H9 (cell line): ENCODE measurements at regions not wholly inside any gene's neighbourhood (a gene's known extent, or its start where the extent isn't known, plus 50 kb on each side); places are given as distances from the start of the nearest gene placed in this dataset.

Source experiments
- DNase-seq: peaks from one replicate; pipeline ENCODE4 v3.0.0-alpha.2; 2017
- H2AFZ ChIP-seq: one replicate; pipeline ENCODE4 v1.6.1; 2013; ENCODE audit warnings: mild to moderate bottlenecking, low read length, control low read depth, moderate library complexity
- H2AK5ac ChIP-seq: 2 replicates; pipeline ENCODE4 v1.6.1; 2013; ENCODE audit warnings: low read length, control low read depth, mixed read lengths; ENCODE audit not compliant: insufficient read length
- H2BK120ac ChIP-seq: one replicate; pipeline ENCODE4 v1.6.1; 2013; ENCODE audit warnings: low read depth, mild to moderate bottlenecking, low read length, control low read depth, inconsistent platforms; ENCODE audit not compliant: poor library complexity, severe bottlenecking
- H2BK12ac ChIP-seq: 2 replicates; pipeline ENCODE4 v1.6.1; 2013; ENCODE audit warnings: low read length, control low read depth, mixed read lengths, low read depth; ENCODE audit not compliant: insufficient read length
- H2BK15ac ChIP-seq: 2 replicates; pipeline ENCODE4 v1.6.1; 2013; ENCODE audit warnings: low read depth, low read length, control low read depth
- H2BK20ac ChIP-seq: one replicate; pipeline ENCODE4 v1.6.1; 2013; ENCODE audit warnings: low read depth, mild to moderate bottlenecking, low read length, control low read depth, inconsistent platforms; ENCODE audit not compliant: poor library complexity, severe bottlenecking
- H2BK5ac ChIP-seq: 2 replicates; pipeline ENCODE4 v1.6.1; 2013; ENCODE audit warnings: low read length, control low read depth, mixed read lengths; ENCODE audit not compliant: insufficient read length
- H3K14ac ChIP-seq: 2 replicates; pipeline ENCODE4 v1.6.1; 2013; ENCODE audit warnings: low read length, control low read depth; ENCODE audit not compliant: insufficient read depth
- H3K18ac ChIP-seq: 2 replicates; pipeline ENCODE4 v1.6.1; 2013; ENCODE audit warnings: low read depth, mild to moderate bottlenecking, mixed read lengths, low read length, control low read depth; ENCODE audit not compliant: insufficient read length
- H3K23ac ChIP-seq: 2 replicates; pipeline ENCODE4 v1.6.1; 2013; ENCODE audit warnings: low read length, control low read depth, mixed read lengths, low read depth; ENCODE audit not compliant: insufficient read length
- H3K23me2 ChIP-seq: 2 replicates; pipeline ENCODE4 v1.6.1; 2013; ENCODE audit warnings: low read depth, mild to moderate bottlenecking, mixed read lengths, low read length, control low read depth; ENCODE audit not compliant: insufficient read length, poor library complexity, severe bottlenecking
- H3K27ac ChIP-seq: 2 replicates; pipeline ENCODE4 v1.5.1; 2013; ENCODE audit warnings: low read length, control low read depth, mixed read lengths, low read depth; ENCODE audit not compliant: insufficient read length
- H3K27me3 ChIP-seq: 2 replicates; pipeline ENCODE4 v1.6.1; 2013; ENCODE audit warnings: low read length, control low read depth, inconsistent platforms; ENCODE audit not compliant: insufficient read depth
- H3K4ac ChIP-seq: 2 replicates; pipeline ENCODE4 v1.6.1; 2013; ENCODE audit warnings: low read depth, mild to moderate bottlenecking, control low read depth, inconsistent platforms, low read length, moderate library complexity
- H3K4me1 ChIP-seq: 2 replicates; pipeline ENCODE4 v1.6.1; 2013; ENCODE audit warnings: low read length, control low read depth, inconsistent platforms; ENCODE audit not compliant: insufficient read depth
- H3K4me2 ChIP-seq: 2 replicates; pipeline ENCODE4 v1.6.1; 2013; ENCODE audit warnings: low read length, control low read depth, mixed read lengths; ENCODE audit not compliant: insufficient read length, insufficient read depth
- H3K56ac ChIP-seq: 2 replicates; pipeline ENCODE4 v1.6.1; 2013; ENCODE audit warnings: low read depth, mild to moderate bottlenecking, mixed read lengths, low read length, control low read depth; ENCODE audit not compliant: insufficient read length
- H3K79me1 ChIP-seq: 2 replicates; pipeline ENCODE4 v1.6.1; 2013; ENCODE audit warnings: low read depth, mild to moderate bottlenecking, moderate library complexity, low read length, control low read depth, inconsistent platforms; ENCODE audit not compliant: insufficient read depth, poor library complexity, severe bottlenecking
- H3K79me2 ChIP-seq: 2 replicates; pipeline ENCODE4 v1.6.1; 2013; ENCODE audit warnings: low read length, control low read depth, inconsistent platforms; ENCODE audit not compliant: insufficient read depth
- H3K9ac ChIP-seq: 2 replicates; pipeline ENCODE4 v1.6.1; 2013; ENCODE audit warnings: low read length, control low read depth, mixed read lengths; ENCODE audit not compliant: insufficient read length; ENCODE audit errors: extremely low read depth
- H3K9me3 ChIP-seq: one replicate; pipeline ENCODE4 v1.6.1; 2013; ENCODE audit warnings: low read depth, low read length, inconsistent platforms; ENCODE audit not compliant: control insufficient read depth
- H3T11ph ChIP-seq: one replicate; pipeline ENCODE4 v1.6.1; 2013; ENCODE audit warnings: mild to moderate bottlenecking, low read length, control low read depth, inconsistent platforms
- H4K20me1 ChIP-seq: one replicate; pipeline ENCODE4 v1.6.1; 2013; ENCODE audit not compliant: control insufficient read depth, insufficient read length, insufficient read depth
- H4K5ac ChIP-seq: 2 replicates; pipeline ENCODE4 v1.6.1; 2013; ENCODE audit warnings: low read depth, mild to moderate bottlenecking, mixed read lengths, low read length, control low read depth; ENCODE audit not compliant: insufficient read length
- H4K8ac ChIP-seq: replicated peaks from 2 replicates; pipeline ENCODE4 v1.6.1; 2013; ENCODE audit warnings: low read length, control low read depth, mixed read lengths, low read depth; ENCODE audit not compliant: insufficient read length
- H4K91ac ChIP-seq: 2 replicates; pipeline ENCODE4 v1.6.1; 2013; ENCODE audit warnings: low read depth, mild to moderate bottlenecking, moderate library complexity, mixed read lengths, low read length, control low read depth; ENCODE audit not compliant: insufficient read length
- H3K27ac Mint-ChIP-seq, 3 experiments: 2 replicates in 2 of 3; 3 replicates in 1 of 3; pipeline ENCODE4 v1.8.0; 2020 to 2021; ENCODE audit warnings: mixed read lengths in 3 of 3, mild to moderate bottlenecking in 1 of 3, moderate library complexity in 1 of 3
- H3K27me3 Mint-ChIP-seq: 2 replicates; pipeline ENCODE4 v1.8.0; 2021; ENCODE audit warnings: low read depth, mild to moderate bottlenecking, moderate library complexity, mixed read lengths
- H3K36me3 Mint-ChIP-seq, 3 experiments: 2 replicates in 2 of 3; 3 replicates in 1 of 3; pipeline ENCODE4 v1.8.0; 2020 to 2021; ENCODE audit warnings: low read depth in 3 of 3, mixed read lengths in 3 of 3; ENCODE audit not compliant: insufficient read depth in 1 of 3
- H3K4me1 Mint-ChIP-seq, 2 experiments: 2 replicates each; pipeline ENCODE4 v1.8.0; 2020; ENCODE audit warnings: mixed read lengths in 2 of 2
- H3K4me3 Mint-ChIP-seq, 2 experiments: 2 replicates in 1 of 2; 3 replicates in 1 of 2; pipeline ENCODE4 v1.8.0; 2020 to 2021; ENCODE audit warnings: mild to moderate bottlenecking in 2 of 2, mixed read lengths in 2 of 2, moderate library complexity in 1 of 2
- H3K9me3 Mint-ChIP-seq, 2 experiments: 2 replicates in 1 of 2; 3 replicates in 1 of 2; pipeline ENCODE4 v1.8.0; 2020; ENCODE audit warnings: mild to moderate bottlenecking in 2 of 2, mixed read lengths in 2 of 2, moderate library complexity in 1 of 2
- WGBS: extraction: QIAGEN DNeasy Blood & Tissue Kit; methylation state at CpG from one replicate; pipeline ENCODE4 v1.1.7; 2013; ENCODE audit warnings: missing lambda C conversion rate, low lambda C conversion rate, mixed read lengths; ENCODE audit not compliant: insufficient read length; ENCODE audit errors: extremely low coverage; 5-methylcytosine and 5-hydroxymethylcytosine counted together
- TF ChIP-seq, protein P1 (sequence below): fragments of 200-600 bp; sonication (generic); conservative IDR thresholded peaks from 3 replicates; pipeline ENCODE4 v1.8.0; 2021; ENCODE audit warnings: antibody characterized with exemption, mild to moderate bottlenecking

DNA sequence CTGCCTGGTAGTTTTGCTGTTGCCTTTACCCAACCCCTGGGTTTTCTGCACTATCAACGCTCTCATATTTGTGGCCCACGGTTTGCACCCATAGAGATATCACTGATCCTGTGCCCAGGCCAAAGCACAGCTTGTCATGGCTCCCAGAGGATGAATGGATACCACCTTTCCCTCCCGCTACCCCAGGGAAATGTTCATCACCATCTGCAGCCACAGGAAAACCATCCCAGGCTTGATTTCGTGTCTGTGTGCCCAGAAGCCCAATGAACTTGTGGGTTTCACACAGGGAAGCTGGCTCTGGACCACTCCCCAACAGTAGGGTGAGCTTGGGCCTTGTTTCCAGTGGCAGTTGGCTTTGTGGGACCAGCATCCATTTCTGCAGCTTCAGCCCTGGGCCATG lies 143.1 kb upstream of the GDF10 start:
- no peak for DNase-seq
- no peak overlapping the region for H2BK12ac ChIP-seq
- H4K91ac ChIP-seq = no peak overlapping the region
- no peaks in the 10 kb centered on the region for H4K20me1 ChIP-seq
- no peak overlapping the region for H3K18ac ChIP-seq
- no peak overlapping the region for H3K23ac ChIP-seq
- H3K4ac ChIP-seq = no peak overlapping the region
- H3K4me2 ChIP-seq = no peak overlapping the region
- H3K56ac ChIP-seq = no peak overlapping the region
- no peak overlapping the region for H2BK20ac ChIP-seq
- no peaks in the 10 kb centered on the region for H3K23me2 ChIP-seq
- H3T11ph ChIP-seq = no peak overlapping the region
- H3K27ac ChIP-seq = no peak overlapping the region
- no CpG with 5 or more reads among the region's 4 CpGs for WGBS
- no peak overlapping the region for H2BK120ac ChIP-seq
- no peak overlapping the region for H2BK5ac ChIP-seq
- no peaks in the 10 kb centered on the region for H3K27me3 ChIP-seq
- no peak overlapping the region for H3K4me3 Mint-ChIP-seq
- peaks cover 3% of the 10 kb centered on the region; the same call in 1 of the 2 replicates for H3K27me3 Mint-ChIP-seq
- no peak overlapping the region for H3K9ac ChIP-seq
- no peak overlapping the region for H4K5ac ChIP-seq
- H3K4me1 ChIP-seq = no peaks in the 10 kb centered on the region
- no peak overlapping the region for H3K14ac ChIP-seq
- no peak overlapping the region for H3K27ac Mint-ChIP-seq
- TF ChIP-seq, protein P1, sequence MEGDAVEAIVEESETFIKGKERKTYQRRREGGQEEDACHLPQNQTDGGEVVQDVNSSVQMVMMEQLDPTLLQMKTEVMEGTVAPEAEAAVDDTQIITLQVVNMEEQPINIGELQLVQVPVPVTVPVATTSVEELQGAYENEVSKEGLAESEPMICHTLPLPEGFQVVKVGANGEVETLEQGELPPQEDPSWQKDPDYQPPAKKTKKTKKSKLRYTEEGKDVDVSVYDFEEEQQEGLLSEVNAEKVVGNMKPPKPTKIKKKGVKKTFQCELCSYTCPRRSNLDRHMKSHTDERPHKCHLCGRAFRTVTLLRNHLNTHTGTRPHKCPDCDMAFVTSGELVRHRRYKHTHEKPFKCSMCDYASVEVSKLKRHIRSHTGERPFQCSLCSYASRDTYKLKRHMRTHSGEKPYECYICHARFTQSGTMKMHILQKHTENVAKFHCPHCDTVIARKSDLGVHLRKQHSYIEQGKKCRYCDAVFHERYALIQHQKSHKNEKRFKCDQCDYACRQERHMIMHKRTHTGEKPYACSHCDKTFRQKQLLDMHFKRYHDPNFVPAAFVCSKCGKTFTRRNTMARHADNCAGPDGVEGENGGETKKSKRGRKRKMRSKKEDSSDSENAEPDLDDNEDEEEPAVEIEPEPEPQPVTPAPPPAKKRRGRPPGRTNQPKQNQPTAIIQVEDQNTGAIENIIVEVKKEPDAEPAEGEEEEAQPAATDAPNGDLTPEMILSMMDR = no peak
- H2BK15ac ChIP-seq = no peak overlapping the region
- H3K9me3 ChIP-seq = no peaks in the 10 kb centered on the region
- H3K9me3 Mint-ChIP-seq = peaks cover 30 to 31% of the 10 kb centered on the region in 2 experiments
- no peaks in the 10 kb centered on the region for H3K79me1 ChIP-seq
- H3K36me3 Mint-ChIP-seq = peaks cover 0 to 11% (median 0%) of the 10 kb centered on the region in 3 experiments; a peak in 3 of 7 replicates
- H3K79me2 ChIP-seq = no peaks in the 10 kb centered on the region
- H2AFZ ChIP-seq = no peak overlapping the region
- H2AK5ac ChIP-seq = no peak overlapping the region
- no peak overlapping the region for H4K8ac ChIP-seq
- H3K4me1 Mint-ChIP-seq = peaks cover 4 to 5% of the 10 kb centered on the region in 2 experiments
